ENCODE measurements at regions not wholly inside any gene's neighbourhood (a gene's known extent, or its start where the extent isn't known, plus 50 kb on each side); places are given as distances from the start of the nearest gene placed in this dataset.

DNA sequence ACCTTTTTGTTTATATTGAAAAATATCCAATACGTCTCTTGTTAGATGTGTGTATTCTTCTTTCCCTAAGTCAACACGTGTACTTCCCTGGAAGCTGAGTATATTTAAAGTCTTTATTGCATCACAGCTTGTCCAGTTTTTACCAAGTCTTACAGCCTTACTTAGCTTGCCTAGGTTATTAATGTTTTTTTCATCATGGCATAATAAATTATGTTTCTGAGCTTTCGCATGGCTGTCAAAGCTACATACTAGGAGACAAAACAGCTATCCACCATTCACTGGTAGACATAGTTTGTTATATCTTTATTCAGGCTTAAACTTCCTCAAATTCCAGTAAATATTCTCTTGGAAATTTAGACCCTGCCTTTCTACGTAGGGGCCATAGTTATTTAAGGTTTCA, 224.2 kb downstream of the BCHE start:
- TF ChIP-seq SUZ12 (IDR thresholded peaks at IDR 0.05) (no peak), TARDBP (IDR thresholded peaks at IDR 0.05) (no peak), ARNT (IDR thresholded peaks at IDR 0.05) (no peak), HDGF (IDR thresholded peaks at IDR 0.05; ENCODE audit: borderline replicate concordance) (no peak)

Measured in HEK293T (cell line).